ENCODE measurements at regions not wholly inside any gene's neighbourhood (a gene's known extent, or its start where the extent isn't known, plus 50 kb on each side); places are given as distances from the start of the nearest gene placed in this dataset.

DNA sequence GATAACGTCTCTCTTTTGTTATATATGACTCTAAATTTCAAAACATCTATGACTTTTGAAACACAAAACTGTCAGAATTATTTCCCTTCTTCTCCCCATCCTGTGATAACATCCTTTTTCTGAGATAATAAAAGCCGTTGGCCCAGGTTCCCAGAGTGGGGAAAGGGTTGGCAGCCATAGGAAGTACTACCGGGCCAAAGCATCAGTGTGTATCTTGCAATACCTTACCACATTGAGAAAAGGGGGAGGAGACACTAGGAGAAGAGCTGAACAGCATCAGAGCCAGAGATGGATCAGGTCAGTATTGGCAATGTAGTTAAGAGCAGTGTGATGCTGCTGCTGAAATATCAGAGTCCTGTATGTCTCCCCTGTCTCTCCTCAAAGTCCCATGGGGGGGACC is 210.0 kb upstream of the PROK2 start:
- DNase-seq = no peak

DNA sequence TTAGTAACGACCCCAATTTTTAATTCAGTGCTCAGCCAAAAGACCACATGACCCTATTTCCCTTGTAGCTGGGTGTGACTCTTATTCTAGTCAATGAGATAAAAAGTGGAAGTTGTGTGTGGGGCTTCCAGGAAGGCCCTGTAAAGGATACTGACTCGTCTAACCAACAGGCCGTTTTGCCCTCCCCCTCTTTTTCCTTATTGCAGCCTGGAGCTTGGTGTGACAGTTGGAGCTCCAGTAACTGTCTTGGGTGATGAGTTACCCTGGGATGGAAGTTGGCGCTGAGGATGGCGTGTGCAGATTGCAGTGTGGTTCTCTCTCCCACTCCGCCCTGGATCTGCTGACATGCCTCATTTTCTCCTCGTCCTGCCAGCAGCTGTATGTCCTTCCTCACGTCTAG is 209.3 kb upstream of the PROK2 start:
- DNase-seq = no peak

DNA sequence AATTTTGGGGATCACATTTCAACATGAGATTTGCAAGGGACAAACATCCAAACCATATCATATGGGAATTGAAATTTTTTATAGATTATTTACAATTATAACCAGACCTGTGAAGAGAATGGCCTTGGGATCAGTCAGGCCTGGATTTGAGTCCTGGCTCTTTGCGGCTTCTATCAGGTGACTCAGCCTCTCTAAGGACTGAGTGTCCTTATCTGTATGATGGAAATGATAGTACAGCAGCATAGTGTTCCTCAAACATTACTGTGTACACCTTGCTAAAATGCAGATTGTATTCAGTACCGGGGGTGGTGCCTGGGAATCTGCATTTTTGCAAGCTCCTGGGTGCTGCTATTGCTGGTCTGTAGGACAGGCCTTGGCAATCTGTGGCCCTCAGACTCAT is 206.7 kb upstream of the PROK2 start:
- no peak for DNase-seq

DNA sequence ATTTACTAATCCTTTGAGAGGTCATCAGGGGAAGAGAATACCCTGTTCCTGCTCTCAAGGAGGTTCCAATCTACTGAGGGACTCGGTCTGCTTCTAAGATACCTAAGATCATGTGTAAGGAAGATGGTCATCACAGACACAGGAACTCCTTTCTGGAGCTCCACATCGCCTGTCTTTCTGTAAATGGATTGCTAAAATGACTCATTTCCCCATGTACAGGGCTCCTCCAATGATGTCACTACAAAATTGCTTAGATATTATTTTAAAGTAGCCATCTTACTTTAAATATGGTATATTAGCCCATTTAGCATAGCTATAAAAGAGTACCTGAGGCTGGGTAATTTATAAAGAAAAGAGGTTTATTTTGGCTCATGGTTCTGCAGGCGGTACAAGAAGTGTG is 206.1 kb upstream of the PROK2 start:
- no peak for DNase-seq

DNA sequence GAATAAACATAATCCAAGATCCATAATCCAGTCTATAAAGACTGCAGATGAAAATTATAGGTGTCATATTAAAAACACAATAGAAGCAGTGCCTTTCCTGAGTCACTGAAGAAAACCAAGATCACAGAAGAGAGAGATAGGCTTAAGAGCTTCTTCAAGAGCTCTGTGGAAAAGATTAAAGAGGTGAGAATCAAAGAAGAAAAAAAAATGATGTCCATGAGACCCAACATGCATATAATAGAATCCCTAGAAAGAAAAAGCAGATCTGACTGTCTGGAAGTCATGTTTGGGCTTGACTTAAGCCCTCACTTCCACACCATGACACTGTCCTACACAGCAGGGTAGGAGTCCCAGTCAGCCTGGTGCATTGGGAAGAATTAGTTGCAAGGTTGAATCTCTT is 205.6 kb upstream of the PROK2 start:
- DNase-seq = no peak

DNA sequence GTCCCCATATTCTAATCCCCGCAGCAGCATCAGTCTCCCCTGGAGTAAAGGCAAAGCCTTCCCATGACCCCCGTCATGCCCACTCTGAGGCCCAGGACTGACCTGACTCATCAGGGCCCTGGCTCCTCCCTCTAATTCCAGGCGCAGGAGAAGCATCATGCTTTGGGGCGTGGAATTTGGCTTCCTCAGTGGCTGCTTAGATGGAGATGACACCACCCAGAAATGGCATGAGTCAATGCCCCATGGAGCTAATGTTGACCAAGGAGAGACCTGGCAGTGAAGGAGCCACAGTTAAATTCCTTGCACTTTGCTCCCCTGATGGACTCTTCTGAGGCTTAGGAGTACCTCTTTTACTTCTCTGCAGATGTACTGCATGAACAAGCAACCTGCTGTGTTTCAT is 204.2 kb upstream of the PROK2 start:
- no peak for DNase-seq

DNA sequence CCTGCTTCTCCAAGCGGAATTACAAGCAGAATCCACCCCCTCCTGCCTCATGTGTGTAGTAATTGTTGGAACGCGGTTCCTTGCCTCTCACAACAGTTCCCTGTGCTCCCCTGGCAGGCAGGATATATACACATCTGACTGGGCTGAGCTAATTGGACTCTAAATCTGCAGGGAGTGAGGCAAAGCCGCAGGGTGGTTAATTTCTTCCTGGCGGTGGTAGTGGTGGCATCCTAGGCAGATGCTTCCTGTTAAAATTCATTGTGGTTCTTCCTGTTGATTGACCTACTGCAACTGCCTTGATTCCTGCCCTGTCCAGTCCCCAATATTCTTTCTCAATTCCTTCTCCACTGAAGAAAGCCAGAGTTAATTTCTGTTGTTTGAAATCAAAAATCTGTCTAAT is 202.9 kb upstream of the PROK2 start:
- DNase-seq = no peak

DNA sequence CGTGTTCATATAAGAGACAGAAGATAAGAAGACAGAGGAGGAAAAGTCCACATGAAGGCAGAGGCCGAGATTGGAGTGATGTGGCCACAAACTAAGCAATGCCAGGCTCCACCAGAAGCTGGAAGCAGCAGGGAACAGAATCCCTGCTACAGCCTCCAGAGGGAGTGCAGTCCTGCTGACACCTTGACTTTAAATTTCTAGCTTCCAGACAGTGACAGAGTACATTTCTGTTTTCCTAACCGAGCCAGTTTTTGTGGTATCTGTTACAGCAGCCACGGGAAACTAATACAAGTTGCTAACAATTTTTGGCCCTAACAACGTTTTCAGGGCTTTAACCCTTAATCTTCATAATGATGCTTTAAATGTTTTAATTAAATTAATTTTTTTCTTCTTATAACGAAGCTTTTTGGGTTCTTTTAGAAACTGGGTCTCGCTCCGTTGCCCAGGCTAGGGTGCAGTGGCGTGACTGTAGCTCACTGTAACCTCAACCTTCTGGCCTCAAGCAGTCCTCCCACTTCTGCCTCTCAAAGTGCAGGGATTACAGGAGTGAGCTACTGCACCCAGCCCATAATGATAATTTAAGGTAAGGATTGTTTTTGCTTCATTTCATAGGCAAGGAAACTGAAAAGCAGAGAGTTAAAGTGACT is 202.3 kb upstream of the PROK2 start:
- DNase-seq = no peak

DNA sequence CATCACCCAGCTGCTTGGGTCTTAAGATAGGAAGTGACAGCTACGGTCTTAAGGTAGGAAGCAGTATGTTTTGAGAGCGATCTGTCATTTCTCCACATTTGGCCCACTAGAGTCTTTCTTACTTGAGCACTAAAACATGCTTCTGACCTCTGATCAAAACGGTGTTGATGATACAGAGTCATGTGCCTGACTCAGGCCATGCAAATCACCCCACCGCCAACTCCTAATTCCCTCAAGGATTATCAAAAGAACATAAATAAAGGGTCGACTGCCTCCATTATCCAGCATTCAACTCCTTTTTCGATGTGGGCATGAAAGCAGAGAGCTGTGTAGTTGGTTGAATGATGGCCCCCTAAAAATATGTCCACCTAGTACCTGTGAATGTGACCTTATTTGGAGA is 201.7 kb upstream of the PROK2 start:
- no peak for DNase-seq

DNA sequence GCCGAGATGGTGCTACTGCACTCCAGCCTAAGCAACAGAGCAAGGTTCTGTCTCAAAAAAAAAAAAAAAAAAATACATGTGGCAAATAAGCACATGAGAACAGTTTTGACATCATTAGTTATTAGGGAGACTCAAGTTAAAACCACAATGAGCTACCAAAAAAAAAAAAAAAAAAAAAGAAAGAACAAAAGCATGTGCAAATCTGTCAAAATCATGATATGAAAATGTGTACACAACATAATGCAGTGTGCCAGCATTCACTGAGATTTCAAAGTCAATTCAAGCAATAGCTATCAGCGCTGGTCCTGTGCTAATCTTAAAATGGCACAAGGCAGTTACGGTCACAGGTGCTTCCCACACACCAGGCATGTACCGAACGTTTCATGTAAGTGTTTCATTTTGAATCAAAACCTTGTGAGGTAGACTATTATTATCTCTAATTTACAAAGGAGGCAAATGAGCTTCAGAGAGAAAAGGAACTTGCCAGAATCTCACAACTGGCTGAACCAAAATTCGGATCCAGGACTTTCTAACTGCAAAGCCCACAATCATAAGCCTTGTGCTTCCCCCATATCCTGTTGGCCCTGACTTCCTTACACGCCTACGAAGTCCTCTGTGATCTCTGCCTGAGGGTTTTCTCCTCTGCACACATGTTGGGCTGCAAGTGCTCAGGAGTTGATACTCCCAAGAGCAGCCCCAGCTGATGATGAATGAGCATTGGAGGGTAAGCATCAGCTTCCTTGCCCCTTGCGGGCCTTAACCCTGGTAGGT is 200.1 kb upstream of the PROK2 start:
- DNase-seq = peak; percentile 54

DNA sequence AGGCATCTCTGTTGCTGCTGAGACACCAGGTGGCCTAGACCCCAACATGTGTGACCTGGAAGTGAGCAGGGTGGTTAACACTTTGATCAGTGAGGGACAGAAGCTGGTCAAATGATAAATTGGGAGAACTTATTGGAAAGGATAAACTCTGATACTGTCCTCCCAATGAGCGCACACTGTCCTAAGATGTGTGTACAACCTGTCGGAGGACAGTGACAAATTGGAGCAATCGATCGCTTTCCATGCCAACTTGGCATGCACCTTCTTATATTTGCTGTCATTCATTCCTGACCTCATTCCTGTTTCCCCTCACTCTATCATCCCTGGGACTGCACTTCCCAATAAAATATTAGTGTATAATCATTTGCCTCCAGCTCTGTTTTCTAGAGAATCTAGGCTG is 198.7 kb upstream of the PROK2 start:
- DNase-seq = no peak

DNA sequence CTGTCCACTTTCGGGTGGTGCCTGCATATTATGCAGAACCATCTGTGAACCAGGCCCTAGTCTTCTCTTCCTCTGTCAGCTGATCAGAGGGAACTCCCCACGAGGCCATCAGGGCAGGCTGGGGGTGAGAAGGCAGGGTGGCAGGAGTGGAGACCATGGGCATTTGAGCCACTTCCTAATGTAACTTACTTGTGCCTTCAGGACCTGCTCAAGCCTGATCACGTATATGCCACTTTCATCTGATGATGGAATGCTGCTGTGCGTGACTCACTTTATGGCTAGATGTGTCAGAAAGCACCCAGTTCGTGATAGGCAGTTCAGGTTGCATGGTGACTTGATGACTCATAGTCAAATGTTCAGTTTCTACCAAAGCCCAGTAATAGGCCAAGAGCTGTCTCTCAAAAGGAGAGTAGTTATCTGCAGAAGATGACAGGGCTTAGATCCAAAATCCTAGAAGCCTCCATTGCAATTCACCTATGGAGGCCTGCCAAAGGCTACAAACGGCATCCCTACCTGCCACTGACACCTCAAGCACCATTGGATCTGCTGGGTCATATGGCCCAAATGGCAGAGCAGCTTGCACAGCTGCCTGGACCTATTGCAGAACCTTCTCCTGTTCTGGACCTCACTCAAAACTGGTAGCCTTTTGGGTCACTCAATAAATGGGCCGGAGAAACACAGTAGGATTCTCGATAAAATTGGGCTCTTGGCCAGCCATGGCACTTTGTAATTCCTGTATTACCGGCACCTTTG is 197.7 kb upstream of the PROK2 start:
- peak; percentile 68 for DNase-seq

DNA sequence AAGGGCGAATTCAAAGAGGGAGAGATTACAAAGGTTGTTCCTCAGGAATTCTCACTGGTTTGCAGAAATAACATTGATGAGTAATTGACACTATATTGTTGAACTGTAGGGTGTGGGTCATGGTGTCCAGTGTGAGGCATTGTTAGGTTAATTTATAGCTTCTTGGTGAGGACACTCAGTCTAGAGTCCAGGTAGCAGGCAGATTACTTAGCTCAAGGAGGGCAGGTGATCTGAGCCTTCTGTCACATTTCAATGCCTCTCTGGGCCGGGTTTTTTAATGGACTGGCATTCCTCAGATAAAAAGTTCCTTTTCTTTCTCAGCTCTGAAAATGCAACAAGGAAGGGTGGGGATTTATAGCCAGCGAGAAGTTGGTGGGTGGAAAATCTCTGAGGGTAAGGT is 194.2 kb upstream of the PROK2 start:
- no peak for DNase-seq

DNA sequence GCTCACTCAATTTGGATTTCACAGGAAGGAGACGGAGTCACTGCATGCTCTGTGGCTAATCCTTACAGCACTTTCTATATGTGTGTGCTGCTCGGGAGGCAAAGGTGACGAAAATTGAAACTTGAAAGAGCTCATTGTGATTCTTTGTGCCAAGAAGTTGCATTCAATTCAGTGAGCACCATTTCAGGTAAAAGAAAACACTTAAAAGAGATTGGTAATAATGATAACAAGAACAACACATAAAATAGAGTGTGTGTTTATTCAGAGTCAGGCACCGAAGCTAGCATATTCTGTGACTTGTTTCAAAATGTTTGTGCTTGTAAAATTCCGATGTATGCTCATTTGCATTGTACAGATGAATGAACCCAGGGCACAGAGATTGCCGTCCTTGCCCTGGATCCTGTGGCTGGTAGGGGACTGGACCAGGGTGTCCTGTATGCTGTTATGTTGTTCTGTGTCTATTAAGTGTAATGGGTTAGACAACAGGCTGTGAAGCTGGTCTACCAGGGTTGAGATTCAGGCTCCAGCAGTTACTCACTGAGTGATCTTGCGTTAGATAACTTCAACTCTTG is 193.3 kb upstream of the PROK2 start:
- DNase-seq = peak; percentile 61

DNA sequence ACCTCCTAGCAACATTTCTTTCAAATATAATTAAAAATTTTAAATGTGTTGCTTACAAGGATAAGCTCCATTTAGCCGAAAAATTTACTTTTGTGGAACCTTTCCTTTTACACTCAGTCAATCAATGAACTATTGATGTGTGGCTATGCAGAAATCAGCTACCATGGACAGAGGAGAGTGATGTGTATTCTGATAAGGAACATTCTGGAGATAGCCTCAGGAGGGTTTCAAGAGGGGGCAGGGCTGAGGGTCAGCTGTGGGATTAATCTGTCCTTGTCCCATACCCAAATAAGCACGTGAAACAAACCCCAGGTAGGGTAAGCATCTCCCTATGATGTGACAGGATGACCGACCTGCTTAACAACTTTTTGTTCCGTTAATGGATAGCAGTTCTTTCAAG is 192.6 kb upstream of the PROK2 start:
- DNase-seq = no peak

DNA sequence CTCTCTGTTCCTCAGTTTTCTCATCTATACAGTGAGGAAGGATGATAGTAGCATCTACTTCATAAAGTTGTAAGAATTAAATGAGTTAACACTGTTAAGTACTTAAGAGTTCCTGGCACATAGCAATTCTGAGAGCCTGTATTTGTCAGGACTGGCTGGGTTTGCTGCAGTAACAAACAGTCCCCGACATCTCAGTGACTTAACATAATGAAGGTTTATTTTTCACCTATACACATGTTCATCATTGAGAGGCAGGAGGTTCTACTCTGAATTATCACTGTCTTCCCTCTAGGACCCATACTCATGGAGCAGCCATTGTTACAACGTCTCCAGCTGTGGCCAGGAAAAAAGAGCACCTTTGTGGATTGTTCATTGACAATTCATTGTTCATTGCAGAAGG is 190.6 kb upstream of the PROK2 start:
- DNase-seq = no peak

DNA sequence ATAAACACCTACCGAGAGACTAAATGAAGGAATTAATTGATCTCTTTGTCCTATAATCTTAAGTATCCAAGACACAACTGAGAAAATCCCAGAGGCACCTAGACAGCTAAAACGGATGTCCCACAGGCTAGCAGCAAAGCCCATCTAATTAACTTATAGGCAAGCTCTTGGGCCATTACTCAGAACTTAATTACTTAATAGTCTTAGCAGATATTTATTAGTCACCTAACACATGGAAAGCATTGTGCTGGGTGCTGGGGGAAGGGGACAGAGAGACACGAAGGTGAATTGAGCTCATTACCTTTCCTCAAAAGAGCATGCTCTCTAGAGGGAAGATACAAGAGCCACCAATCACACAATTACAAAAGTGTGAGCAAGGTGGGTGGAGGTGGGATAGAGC is 189.8 kb upstream of the PROK2 start:
- no peak for DNase-seq

DNA sequence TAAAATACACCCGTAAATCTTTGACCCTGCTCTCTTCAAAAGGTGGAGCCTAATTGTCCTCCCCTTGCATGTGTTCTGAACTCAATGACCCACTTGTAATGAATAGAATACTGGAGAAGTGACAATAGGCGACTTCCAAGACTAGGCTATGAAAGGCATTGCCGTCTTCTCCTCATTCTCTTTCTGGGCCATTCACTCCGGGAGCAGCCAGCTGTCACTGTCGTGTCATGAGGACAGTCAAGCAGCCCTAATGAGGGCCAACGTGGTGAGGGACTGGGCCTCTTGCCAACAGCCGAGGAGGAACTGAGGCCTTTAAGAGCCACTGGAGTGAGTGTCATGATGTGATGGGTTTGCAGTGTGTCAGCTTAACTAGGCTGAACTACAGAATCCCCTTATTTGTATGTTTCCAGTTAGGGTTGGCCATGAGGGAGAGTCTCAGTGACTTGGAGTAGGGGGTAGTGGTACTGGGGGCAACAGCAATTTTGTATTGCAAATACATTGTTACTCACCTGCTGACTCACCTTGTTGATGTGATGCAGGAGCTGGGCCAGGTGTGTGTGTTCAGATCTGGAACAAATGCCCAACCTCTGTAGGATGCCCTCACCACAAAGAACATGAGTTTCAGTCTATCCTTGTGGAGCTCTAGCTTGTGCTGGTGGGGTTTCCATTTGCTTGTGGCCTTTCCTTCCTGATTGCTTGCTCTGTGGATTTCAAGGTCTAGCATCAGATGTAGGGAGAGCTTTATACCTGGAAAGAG is 188.5 kb upstream of the PROK2 start:
- DNase-seq = no peak

DNA sequence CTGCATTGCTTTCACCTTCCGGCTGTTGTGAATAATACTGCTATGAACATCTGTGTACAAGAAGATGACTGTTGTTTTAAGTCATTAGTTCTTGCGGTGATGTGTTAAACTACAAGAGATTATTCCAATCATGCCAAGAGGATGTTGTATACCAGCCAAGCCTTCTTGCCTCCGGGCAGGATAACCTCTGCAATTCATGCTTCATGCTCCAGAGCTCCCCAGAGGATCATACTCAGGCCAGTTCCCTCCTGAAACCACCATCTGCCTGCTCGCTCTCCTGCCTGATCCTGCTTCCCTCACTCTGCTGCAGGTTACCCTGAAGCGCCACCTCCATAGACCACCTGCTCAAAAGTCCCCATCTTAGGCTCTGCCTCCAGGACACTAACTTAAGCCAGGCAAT is 187.1 kb upstream of the PROK2 start:
- no peak for DNase-seq

DNA sequence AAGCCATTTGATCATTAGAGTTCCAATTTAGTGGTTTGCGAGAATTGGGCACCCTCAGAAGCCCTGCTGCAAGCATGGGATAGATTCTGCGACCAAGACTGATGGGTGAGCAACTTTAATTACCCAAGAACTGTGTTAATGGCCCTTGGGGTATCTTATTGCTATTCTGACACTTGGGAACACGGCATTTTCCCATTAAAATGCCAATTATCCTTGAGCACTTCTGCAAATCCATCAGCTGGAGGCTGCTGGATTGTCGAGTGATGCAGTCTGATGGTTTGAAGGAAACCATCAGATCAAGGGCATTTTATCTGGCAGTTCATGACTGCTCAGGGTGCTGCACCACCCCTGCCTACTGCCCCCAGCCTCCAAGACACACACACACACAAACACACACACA is 183.6 kb upstream of the PROK2 start:
- DNase-seq = no peak

DNA sequence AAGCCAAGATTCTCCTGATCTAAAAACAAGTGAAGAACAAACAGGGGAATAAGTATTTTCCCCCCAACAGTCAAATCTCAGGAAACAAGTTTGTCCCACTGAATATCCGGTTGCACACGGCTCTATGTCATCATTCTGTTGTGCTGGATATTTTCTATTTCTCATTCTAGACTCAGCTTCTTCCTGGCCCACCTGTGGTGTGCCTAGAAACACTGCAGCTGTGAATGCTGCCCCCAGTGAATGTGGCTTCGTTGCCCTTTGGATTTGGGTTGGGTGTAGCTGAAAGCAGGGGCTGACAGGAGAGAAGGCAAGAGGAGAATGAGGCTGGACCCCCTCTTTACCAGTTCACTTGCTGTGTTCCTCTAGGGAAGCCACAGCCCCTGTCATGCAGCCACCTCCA is 181.2 kb upstream of the PROK2 start:
- DNase-seq = no peak

DNA sequence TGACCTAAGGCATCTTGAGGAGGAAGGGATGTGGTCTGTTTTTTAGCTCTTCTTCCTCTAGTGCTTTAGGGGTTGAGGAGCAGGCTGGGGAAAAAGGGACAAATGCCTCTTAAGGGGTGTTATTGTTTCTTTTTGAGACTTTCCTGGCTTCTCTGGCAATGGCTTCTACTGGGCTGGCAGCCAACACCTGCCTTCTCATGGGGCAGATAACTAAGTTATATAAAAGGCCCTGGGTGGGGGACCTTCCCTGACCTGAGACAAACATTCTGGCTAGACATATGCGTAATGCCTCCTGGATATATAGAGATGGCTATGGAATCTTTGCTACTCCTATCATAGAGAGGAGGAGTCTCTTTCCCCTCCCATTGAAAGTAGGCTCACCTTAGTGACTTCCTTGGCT is 179.2 kb upstream of the PROK2 start:
- no peak for DNase-seq

DNA sequence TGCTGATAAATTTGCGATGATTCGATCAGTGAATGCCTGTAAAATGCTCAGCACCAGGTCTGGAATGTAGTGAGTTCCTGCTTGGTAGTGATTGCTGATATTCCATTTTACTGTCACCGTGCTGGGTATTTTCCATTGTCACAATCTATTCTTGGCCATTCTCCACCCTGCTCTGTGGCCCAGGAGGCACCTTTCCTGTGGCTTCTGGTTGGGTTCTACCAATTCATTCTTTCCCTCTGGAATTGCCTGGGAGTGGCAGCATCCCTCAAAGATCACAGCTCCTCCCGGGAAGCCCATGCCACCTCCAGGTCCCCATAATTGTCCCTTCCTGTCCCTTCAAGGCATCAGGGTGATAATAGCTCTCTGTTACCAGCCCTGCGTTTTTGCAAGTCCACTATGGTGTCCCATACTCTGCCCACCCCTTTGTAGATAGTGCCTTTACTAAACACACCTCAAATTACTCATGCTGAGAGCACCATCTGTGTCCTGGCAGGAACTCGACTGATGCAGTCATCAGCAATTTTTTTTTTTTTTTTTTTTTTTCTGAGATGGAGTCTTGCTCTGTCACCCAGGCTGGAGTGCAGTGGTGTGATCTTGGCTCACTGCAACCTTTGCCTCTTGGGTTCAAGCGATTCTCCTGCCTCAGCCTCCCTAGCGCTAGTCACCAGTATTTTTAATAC is 177.8 kb upstream of the PROK2 start:
- no peak for DNase-seq

Data from stimulated activated CD4-positive, alpha-beta T cell treated with anti-CD3 and anti-CD28 coated beads, Interleukin-15, amount 100 ng/mL, for 24 hours (primary cell).